H9 (cell line): ENCODE measurements at regions not wholly inside any gene's neighbourhood (a gene's known extent, or its start where the extent isn't known, plus 50 kb on each side); places are given as distances from the start of the nearest gene placed in this dataset.

Experiments used
- DNase-seq: peaks from one replicate; pipeline ENCODE4 v3.0.0-alpha.2; 2017
- H2AFZ ChIP-seq: one replicate; pipeline ENCODE4 v1.6.1; 2013; ENCODE audit warnings: mild to moderate bottlenecking, low read length, control low read depth, moderate library complexity
- H2AK5ac ChIP-seq: 2 replicates; pipeline ENCODE4 v1.6.1; 2013; ENCODE audit warnings: low read length, control low read depth, mixed read lengths; ENCODE audit not compliant: insufficient read length
- H2BK120ac ChIP-seq: one replicate; pipeline ENCODE4 v1.6.1; 2013; ENCODE audit warnings: low read depth, mild to moderate bottlenecking, low read length, control low read depth, inconsistent platforms; ENCODE audit not compliant: poor library complexity, severe bottlenecking
- H2BK12ac ChIP-seq: 2 replicates; pipeline ENCODE4 v1.6.1; 2013; ENCODE audit warnings: low read length, control low read depth, mixed read lengths, low read depth; ENCODE audit not compliant: insufficient read length
- H2BK15ac ChIP-seq: 2 replicates; pipeline ENCODE4 v1.6.1; 2013; ENCODE audit warnings: low read depth, low read length, control low read depth
- H2BK20ac ChIP-seq: one replicate; pipeline ENCODE4 v1.6.1; 2013; ENCODE audit warnings: low read depth, mild to moderate bottlenecking, low read length, control low read depth, inconsistent platforms; ENCODE audit not compliant: poor library complexity, severe bottlenecking
- H2BK5ac ChIP-seq: 2 replicates; pipeline ENCODE4 v1.6.1; 2013; ENCODE audit warnings: low read length, control low read depth, mixed read lengths; ENCODE audit not compliant: insufficient read length
- H3K14ac ChIP-seq: 2 replicates; pipeline ENCODE4 v1.6.1; 2013; ENCODE audit warnings: low read length, control low read depth; ENCODE audit not compliant: insufficient read depth
- H3K18ac ChIP-seq: 2 replicates; pipeline ENCODE4 v1.6.1; 2013; ENCODE audit warnings: low read depth, mild to moderate bottlenecking, mixed read lengths, low read length, control low read depth; ENCODE audit not compliant: insufficient read length
- H3K23ac ChIP-seq: 2 replicates; pipeline ENCODE4 v1.6.1; 2013; ENCODE audit warnings: low read length, control low read depth, mixed read lengths, low read depth; ENCODE audit not compliant: insufficient read length
- H3K23me2 ChIP-seq: 2 replicates; pipeline ENCODE4 v1.6.1; 2013; ENCODE audit warnings: low read depth, mild to moderate bottlenecking, mixed read lengths, low read length, control low read depth; ENCODE audit not compliant: insufficient read length, poor library complexity, severe bottlenecking
- H3K27ac ChIP-seq: 2 replicates; pipeline ENCODE4 v1.5.1; 2013; ENCODE audit warnings: low read length, control low read depth, mixed read lengths, low read depth; ENCODE audit not compliant: insufficient read length
- H3K27me3 ChIP-seq: 2 replicates; pipeline ENCODE4 v1.6.1; 2013; ENCODE audit warnings: low read length, control low read depth, inconsistent platforms; ENCODE audit not compliant: insufficient read depth
- H3K4ac ChIP-seq: 2 replicates; pipeline ENCODE4 v1.6.1; 2013; ENCODE audit warnings: low read depth, mild to moderate bottlenecking, control low read depth, inconsistent platforms, low read length, moderate library complexity
- H3K4me1 ChIP-seq: 2 replicates; pipeline ENCODE4 v1.6.1; 2013; ENCODE audit warnings: low read length, control low read depth, inconsistent platforms; ENCODE audit not compliant: insufficient read depth
- H3K4me2 ChIP-seq: 2 replicates; pipeline ENCODE4 v1.6.1; 2013; ENCODE audit warnings: low read length, control low read depth, mixed read lengths; ENCODE audit not compliant: insufficient read length, insufficient read depth
- H3K56ac ChIP-seq: 2 replicates; pipeline ENCODE4 v1.6.1; 2013; ENCODE audit warnings: low read depth, mild to moderate bottlenecking, mixed read lengths, low read length, control low read depth; ENCODE audit not compliant: insufficient read length
- H3K79me1 ChIP-seq: 2 replicates; pipeline ENCODE4 v1.6.1; 2013; ENCODE audit warnings: low read depth, mild to moderate bottlenecking, moderate library complexity, low read length, control low read depth, inconsistent platforms; ENCODE audit not compliant: insufficient read depth, poor library complexity, severe bottlenecking
- H3K79me2 ChIP-seq: 2 replicates; pipeline ENCODE4 v1.6.1; 2013; ENCODE audit warnings: low read length, control low read depth, inconsistent platforms; ENCODE audit not compliant: insufficient read depth
- H3K9ac ChIP-seq: 2 replicates; pipeline ENCODE4 v1.6.1; 2013; ENCODE audit warnings: low read length, control low read depth, mixed read lengths; ENCODE audit not compliant: insufficient read length; ENCODE audit errors: extremely low read depth
- H3K9me3 ChIP-seq: one replicate; pipeline ENCODE4 v1.6.1; 2013; ENCODE audit warnings: low read depth, low read length, inconsistent platforms; ENCODE audit not compliant: control insufficient read depth
- H3T11ph ChIP-seq: one replicate; pipeline ENCODE4 v1.6.1; 2013; ENCODE audit warnings: mild to moderate bottlenecking, low read length, control low read depth, inconsistent platforms
- H4K20me1 ChIP-seq: one replicate; pipeline ENCODE4 v1.6.1; 2013; ENCODE audit not compliant: control insufficient read depth, insufficient read length, insufficient read depth
- H4K5ac ChIP-seq: 2 replicates; pipeline ENCODE4 v1.6.1; 2013; ENCODE audit warnings: low read depth, mild to moderate bottlenecking, mixed read lengths, low read length, control low read depth; ENCODE audit not compliant: insufficient read length
- H4K8ac ChIP-seq: replicated peaks from 2 replicates; pipeline ENCODE4 v1.6.1; 2013; ENCODE audit warnings: low read length, control low read depth, mixed read lengths, low read depth; ENCODE audit not compliant: insufficient read length
- H4K91ac ChIP-seq: 2 replicates; pipeline ENCODE4 v1.6.1; 2013; ENCODE audit warnings: low read depth, mild to moderate bottlenecking, moderate library complexity, mixed read lengths, low read length, control low read depth; ENCODE audit not compliant: insufficient read length
- H3K27ac Mint-ChIP-seq, 3 experiments: 2 replicates in 2 of 3; 3 replicates in 1 of 3; pipeline ENCODE4 v1.8.0; 2020 to 2021; ENCODE audit warnings: mixed read lengths in 3 of 3, mild to moderate bottlenecking in 1 of 3, moderate library complexity in 1 of 3
- H3K27me3 Mint-ChIP-seq: 2 replicates; pipeline ENCODE4 v1.8.0; 2021; ENCODE audit warnings: low read depth, mild to moderate bottlenecking, moderate library complexity, mixed read lengths
- H3K36me3 Mint-ChIP-seq, 3 experiments: 2 replicates in 2 of 3; 3 replicates in 1 of 3; pipeline ENCODE4 v1.8.0; 2020 to 2021; ENCODE audit warnings: low read depth in 3 of 3, mixed read lengths in 3 of 3; ENCODE audit not compliant: insufficient read depth in 1 of 3
- H3K4me1 Mint-ChIP-seq, 2 experiments: 2 replicates each; pipeline ENCODE4 v1.8.0; 2020; ENCODE audit warnings: mixed read lengths in 2 of 2
- H3K4me3 Mint-ChIP-seq, 2 experiments: 2 replicates in 1 of 2; 3 replicates in 1 of 2; pipeline ENCODE4 v1.8.0; 2020 to 2021; ENCODE audit warnings: mild to moderate bottlenecking in 2 of 2, mixed read lengths in 2 of 2, moderate library complexity in 1 of 2
- H3K9me3 Mint-ChIP-seq, 2 experiments: 2 replicates in 1 of 2; 3 replicates in 1 of 2; pipeline ENCODE4 v1.8.0; 2020; ENCODE audit warnings: mild to moderate bottlenecking in 2 of 2, mixed read lengths in 2 of 2, moderate library complexity in 1 of 2
- WGBS: extraction: QIAGEN DNeasy Blood & Tissue Kit; methylation state at CpG from one replicate; pipeline ENCODE4 v1.1.7; 2013; ENCODE audit warnings: missing lambda C conversion rate, low lambda C conversion rate, mixed read lengths; ENCODE audit not compliant: insufficient read length; ENCODE audit errors: extremely low coverage; 5-methylcytosine and 5-hydroxymethylcytosine counted together
- TF ChIP-seq, protein P1 (sequence below): fragments of 200-600 bp; sonication (generic); conservative IDR thresholded peaks from 3 replicates; pipeline ENCODE4 v1.8.0; 2021; ENCODE audit warnings: antibody characterized with exemption, mild to moderate bottlenecking

DNA sequence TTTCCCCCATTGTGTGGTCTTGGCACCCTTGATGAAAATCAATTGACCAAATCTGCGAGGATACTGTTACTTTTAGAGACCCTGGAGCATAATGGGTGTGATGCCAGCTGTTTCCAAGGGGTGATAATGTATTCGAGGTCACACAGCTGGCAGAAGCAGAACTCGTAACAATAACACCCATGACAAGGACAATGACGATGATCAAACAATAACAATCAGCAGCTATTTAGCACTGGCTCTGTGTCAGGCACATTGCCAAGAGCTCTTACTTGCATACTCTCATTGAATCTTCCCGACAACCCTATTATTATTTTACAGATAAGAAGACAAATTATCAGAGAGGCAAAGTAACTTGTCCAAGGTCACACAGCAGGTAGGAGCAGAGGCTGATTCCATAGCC is 223.7 kb upstream of the MSX2 start:
- Mint-ChIP-seq H3K4me3 (no peak overlapping the region), H3K36me3 (peaks cover 8 to 28% (median 13%) of the 10 kb centered on the region in 3 experiments; a peak in 6 of 7 replicates), H3K27ac (no peak overlapping the region), H3K9me3 (peaks cover 34 to 38% of the 10 kb centered on the region in 2 experiments), H3K27me3 (peaks cover 15% of the 10 kb centered on the region), H3K4me1 (peaks cover 0 to 4% of the 10 kb centered on the region in 2 experiments; a peak in 2 of 4 replicates)
- Histone ChIP-seq H2AK5ac (no peak overlapping the region), H4K91ac (no peak overlapping the region), H3K18ac (no peak overlapping the region), H3K23ac (no peak overlapping the region), H3K9me3 (peaks cover 12% of the 10 kb centered on the region), H3T11ph (no peak overlapping the region), H3K79me2 (no peaks in the 10 kb centered on the region), H4K5ac (no peak overlapping the region), H2BK20ac (no peak overlapping the region), H4K20me1 (no peaks in the 10 kb centered on the region), H3K14ac (no peak overlapping the region), H4K8ac (no peak overlapping the region), H3K4me1 (no peaks in the 10 kb centered on the region), H2BK5ac (no peak overlapping the region), H3K23me2 (no peaks in the 10 kb centered on the region), H2AFZ (no peak overlapping the region), H2BK15ac (no peak overlapping the region), H3K9ac (no peak overlapping the region), H3K4ac (no peak overlapping the region), H2BK120ac (no peak overlapping the region), H2BK12ac (no peak overlapping the region), H3K79me1 (no peaks in the 10 kb centered on the region), H3K4me2 (no peak overlapping the region), H3K27ac (no peak overlapping the region), H3K27me3 (no peaks in the 10 kb centered on the region), H3K56ac (no peak overlapping the region)
- WGBS, result no CpG with 5 or more reads among the region's 5 CpGs
- DNase-seq, result no peak
- TF ChIP-seq, protein P1, sequence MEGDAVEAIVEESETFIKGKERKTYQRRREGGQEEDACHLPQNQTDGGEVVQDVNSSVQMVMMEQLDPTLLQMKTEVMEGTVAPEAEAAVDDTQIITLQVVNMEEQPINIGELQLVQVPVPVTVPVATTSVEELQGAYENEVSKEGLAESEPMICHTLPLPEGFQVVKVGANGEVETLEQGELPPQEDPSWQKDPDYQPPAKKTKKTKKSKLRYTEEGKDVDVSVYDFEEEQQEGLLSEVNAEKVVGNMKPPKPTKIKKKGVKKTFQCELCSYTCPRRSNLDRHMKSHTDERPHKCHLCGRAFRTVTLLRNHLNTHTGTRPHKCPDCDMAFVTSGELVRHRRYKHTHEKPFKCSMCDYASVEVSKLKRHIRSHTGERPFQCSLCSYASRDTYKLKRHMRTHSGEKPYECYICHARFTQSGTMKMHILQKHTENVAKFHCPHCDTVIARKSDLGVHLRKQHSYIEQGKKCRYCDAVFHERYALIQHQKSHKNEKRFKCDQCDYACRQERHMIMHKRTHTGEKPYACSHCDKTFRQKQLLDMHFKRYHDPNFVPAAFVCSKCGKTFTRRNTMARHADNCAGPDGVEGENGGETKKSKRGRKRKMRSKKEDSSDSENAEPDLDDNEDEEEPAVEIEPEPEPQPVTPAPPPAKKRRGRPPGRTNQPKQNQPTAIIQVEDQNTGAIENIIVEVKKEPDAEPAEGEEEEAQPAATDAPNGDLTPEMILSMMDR, result no peak
